K562 (cell line): ENCODE measurements at regions not wholly inside any gene's neighbourhood (a gene's known extent, or its start where the extent isn't known, plus 50 kb on each side); places are given as distances from the start of the nearest gene placed in this dataset.

Experiments used
- ATF3 ChIP-seq, 2 experiments: fragments of 450-650 bp in 1 of 2; sonication (generic) in 1 of 2; formaldehyde crosslinking in 1 of 2; IDR thresholded peaks in 1 of 2; conservative IDR thresholded peaks in 1 of 2; 2 replicates each; pipeline versions ENCODE4 v1.6.1 to v1.8.1; 2016 to 2023; ENCODE audit warnings: mild to moderate bottlenecking in 2 of 2, moderate library complexity in 2 of 2, inconsistent platforms in 1 of 2, missing genetic modification reagents in 1 of 2
- BCLAF1 ChIP-seq, 2 experiments: fragments of 450-650 bp in 1 of 2; IDR thresholded peaks; 2 replicates each; pipeline ENCODE4 v1.6.1; 2011 to 2017; ENCODE audit warnings: low read depth in 2 of 2, antibody characterized with exemption in 1 of 2, borderline replicate concordance in 1 of 2, low read length in 1 of 2, mild to moderate bottlenecking in 1 of 2, mixed read lengths in 1 of 2; ENCODE audit not compliant: control insufficient read depth in 1 of 2
- E2F4 ChIP-seq: sonication (generic); formaldehyde crosslinking; IDR thresholded peaks from 2 replicates; pipeline ENCODE4 v1.8.0; 2022; ENCODE audit warnings: mild to moderate bottlenecking, low read depth, missing genetic modification reagents
- EZH2 ChIP-seq: IDR thresholded peaks from 2 replicates; pipeline ENCODE4 v1.6.1; 2012; ENCODE audit warnings: low read depth, mild to moderate bottlenecking, inconsistent platforms, low read length, borderline replicate concordance
- GTF2A2 ChIP-seq: IDR thresholded peaks from 2 replicates; pipeline ENCODE4 v1.6.1; 2016; ENCODE audit warnings: mild to moderate bottlenecking, missing genetic modification characterization, missing compliant biosample characterization
- KHSRP ChIP-seq: fragments of 450-650 bp; IDR thresholded peaks from 2 replicates; pipeline ENCODE4 v1.6.1; 2017
- POLR2G ChIP-seq: fragments of 200-400 bp; formaldehyde crosslinking; IDR thresholded peaks from 2 replicates; pipeline ENCODE4 v1.6.1; 2017; ENCODE audit warnings: low read depth, mild to moderate bottlenecking, antibody characterized with exemption, low read length, moderate library complexity
- PRPF4 ChIP-seq: fragments of 200-400 bp; formaldehyde crosslinking; IDR thresholded peaks from one replicate; pipeline ENCODE4 v1.6.1; 2017; ENCODE audit warnings: low read length, low read depth, mild to moderate bottlenecking; ENCODE audit not compliant: insufficient read depth, poor library complexity, severe bottlenecking
- SMARCA4 ChIP-seq: fragments of 450-650 bp; IDR thresholded peaks from 2 replicates; pipeline ENCODE4 v1.6.1; 2016
- TEAD1 ChIP-seq, 2 experiments: fragments of 450-650 bp in 1 of 2; sonication (generic) in 1 of 2; formaldehyde crosslinking; IDR thresholded peaks; 2 replicates each; pipeline versions ENCODE4 v1.4.0 to v1.8.0; 2020 to 2022; ENCODE audit warnings: mild to moderate bottlenecking in 2 of 2, missing genetic modification reagents in 1 of 2
- ZNF3 ChIP-seq: fragments of 250-450 bp; sonication (Bioruptor Pico); IDR thresholded peaks from 2 replicates; pipeline ENCODE4 v1.5.0; 2021; ENCODE audit warnings: mild to moderate bottlenecking, moderate library complexity
- ZNF384 ChIP-seq: IDR thresholded peaks from 2 replicates; pipeline ENCODE4 v1.6.1; 2012; ENCODE audit warnings: low read depth, low read length, improper control_type of control experiment
- TF ChIP-seq, protein P1 (sequence below), 2 experiments: fragments of 200-800 bp in 1 of 2; sonication (Bioruptor generic) in 1 of 2; sonication (generic) in 1 of 2; formaldehyde crosslinking in 1 of 2; IDR thresholded peaks in 1 of 2; conservative IDR thresholded peaks in 1 of 2; 2 replicates each; pipeline versions ENCODE4 v1.5.0 to v1.6.1; 2016 to 2020; ENCODE audit warnings: missing compliant biosample characterization in 1 of 2, missing genetic modification characterization in 1 of 2, missing genetic modification reagents in 1 of 2
- TF ChIP-seq, protein P2 (sequence below): fragments of 200-800 bp; sonication (Bioruptor generic); IDR thresholded peaks from 2 replicates; pipeline ENCODE4 v1.6.1; 2016; ENCODE audit warnings: missing genetic modification characterization, missing compliant biosample characterization

DNA sequence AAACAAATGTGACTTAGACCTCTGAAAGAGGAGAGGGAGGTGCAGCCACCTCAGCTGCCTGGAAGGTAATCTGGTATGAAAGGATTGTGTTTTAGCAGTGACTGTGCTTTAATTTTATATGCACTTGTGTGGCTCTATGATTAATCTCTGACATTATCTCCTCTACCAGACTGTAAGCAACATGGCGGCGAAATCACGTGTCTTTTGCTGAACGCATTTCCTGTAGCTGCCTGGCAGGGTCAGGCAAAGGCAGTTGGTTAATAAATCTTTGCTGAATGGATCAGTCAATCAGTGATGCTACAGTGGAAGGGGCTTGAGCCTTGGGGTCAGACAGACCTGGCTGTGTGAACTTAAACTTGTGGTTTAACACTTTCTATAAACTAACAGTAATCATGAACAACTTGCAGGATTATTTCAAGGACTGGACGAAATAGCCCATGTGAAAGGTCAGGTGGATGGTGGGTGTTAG, 96.9 kb downstream of the ADSS2 start (continued):
- TF ChIP-seq ZNF3 (CRISPR knock-in tag) (no peak), ZNF384 (no peak), EZH2 (no peak), PRPF4 (no peak), E2F4 (CRISPR knock-in tag) (no peak), GTF2A2 (no peak), ATF3 (IDR thresholded peaks at IDR 0.05) (peak; percentile 39; the same call in 1 of the 2 replicates), ATF3 (CRISPR knock-in tag; conservative IDR thresholded peaks at IDR 0.05) (no peak; the same call in 1 of the 2 replicates), POLR2G (no peak), TEAD1 (CRISPR knock-in tag; IDR thresholded peaks at IDR 0.05) (peak in 1 of 2 experiments; percentile 68; a peak in 2 of 4 replicates), BCLAF1 (IDR thresholded peaks at IDR 0.05; ENCODE audit: borderline replicate concordance in 1 of 2, control insufficient read depth in 1 of 2, low read depth in 2 of 2, low read length in 1 of 2) (0 out of 4 replicates have a peak, but pooled peaks of 1 of the 2 experiments have one; percentile 37), SMARCA4 (peak; percentile 85), KHSRP (no peak)
- TF ChIP-seq, protein P1, sequence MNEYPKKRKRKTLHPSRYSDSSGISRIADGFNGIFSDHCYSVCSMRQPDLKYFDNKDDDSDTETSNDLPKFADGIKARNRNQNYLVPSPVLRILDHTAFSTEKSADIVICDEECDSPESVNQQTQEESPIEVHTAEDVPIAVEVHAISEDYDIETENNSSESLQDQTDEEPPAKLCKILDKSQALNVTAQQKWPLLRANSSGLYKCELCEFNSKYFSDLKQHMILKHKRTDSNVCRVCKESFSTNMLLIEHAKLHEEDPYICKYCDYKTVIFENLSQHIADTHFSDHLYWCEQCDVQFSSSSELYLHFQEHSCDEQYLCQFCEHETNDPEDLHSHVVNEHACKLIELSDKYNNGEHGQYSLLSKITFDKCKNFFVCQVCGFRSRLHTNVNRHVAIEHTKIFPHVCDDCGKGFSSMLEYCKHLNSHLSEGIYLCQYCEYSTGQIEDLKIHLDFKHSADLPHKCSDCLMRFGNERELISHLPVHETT (CRISPR knock-in tag; conservative IDR thresholded peaks at IDR 0.05 in 1 of 2, IDR thresholded peaks at IDR 0.05 in 1 of 2) = peak in 1 of 2 experiments; percentile 93; a peak in 2 of 4 replicates
- TF ChIP-seq, protein P2, sequence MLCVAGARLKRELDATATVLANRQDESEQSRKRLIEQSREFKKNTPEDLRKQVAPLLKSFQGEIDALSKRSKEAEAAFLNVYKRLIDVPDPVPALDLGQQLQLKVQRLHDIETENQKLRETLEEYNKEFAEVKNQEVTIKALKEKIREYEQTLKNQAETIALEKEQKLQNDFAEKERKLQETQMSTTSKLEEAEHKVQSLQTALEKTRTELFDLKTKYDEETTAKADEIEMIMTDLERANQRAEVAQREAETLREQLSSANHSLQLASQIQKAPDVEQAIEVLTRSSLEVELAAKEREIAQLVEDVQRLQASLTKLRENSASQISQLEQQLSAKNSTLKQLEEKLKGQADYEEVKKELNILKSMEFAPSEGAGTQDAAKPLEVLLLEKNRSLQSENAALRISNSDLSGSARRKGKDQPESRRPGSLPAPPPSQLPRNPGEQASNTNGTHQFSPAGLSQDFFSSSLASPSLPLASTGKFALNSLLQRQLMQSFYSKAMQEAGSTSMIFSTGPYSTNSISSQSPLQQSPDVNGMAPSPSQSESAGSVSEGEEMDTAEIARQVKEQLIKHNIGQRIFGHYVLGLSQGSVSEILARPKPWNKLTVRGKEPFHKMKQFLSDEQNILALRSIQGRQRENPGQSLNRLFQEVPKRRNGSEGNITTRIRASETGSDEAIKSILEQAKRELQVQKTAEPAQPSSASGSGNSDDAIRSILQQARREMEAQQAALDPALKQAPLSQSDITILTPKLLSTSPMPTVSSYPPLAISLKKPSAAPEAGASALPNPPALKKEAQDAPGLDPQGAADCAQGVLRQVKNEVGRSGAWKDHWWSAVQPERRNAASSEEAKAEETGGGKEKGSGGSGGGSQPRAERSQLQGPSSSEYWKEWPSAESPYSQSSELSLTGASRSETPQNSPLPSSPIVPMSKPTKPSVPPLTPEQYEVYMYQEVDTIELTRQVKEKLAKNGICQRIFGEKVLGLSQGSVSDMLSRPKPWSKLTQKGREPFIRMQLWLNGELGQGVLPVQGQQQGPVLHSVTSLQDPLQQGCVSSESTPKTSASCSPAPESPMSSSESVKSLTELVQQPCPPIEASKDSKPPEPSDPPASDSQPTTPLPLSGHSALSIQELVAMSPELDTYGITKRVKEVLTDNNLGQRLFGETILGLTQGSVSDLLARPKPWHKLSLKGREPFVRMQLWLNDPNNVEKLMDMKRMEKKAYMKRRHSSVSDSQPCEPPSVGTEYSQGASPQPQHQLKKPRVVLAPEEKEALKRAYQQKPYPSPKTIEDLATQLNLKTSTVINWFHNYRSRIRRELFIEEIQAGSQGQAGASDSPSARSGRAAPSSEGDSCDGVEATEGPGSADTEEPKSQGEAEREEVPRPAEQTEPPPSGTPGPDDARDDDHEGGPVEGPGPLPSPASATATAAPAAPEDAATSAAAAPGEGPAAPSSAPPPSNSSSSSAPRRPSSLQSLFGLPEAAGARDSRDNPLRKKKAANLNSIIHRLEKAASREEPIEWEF = peak; percentile 90
